Astrocyte (in vitro differentiated cells and primary cell): ENCODE measurements at regions not wholly inside any gene's neighbourhood (a gene's known extent, or its start where the extent isn't known, plus 50 kb on each side); places are given as distances from the start of the nearest gene placed in this dataset.

Experiments
- DNase-seq: peaks from one replicate; pipeline ENCODE4 v3.0.0-alpha.2; 2010; ENCODE audit warnings: low read depth
- FAIRE-seq: peaks from 2 replicates; lab custom pipeline; 2011; peaks lifted over from hg19 to GRCh38; lab: Jason Lieb, UNC
- H2AFZ ChIP-seq: 2 replicates; pipeline ENCODE4 v1.6.0; 2012; ENCODE audit warnings: low read depth, low read length, inconsistent platforms
- H3K27ac ChIP-seq: 2 replicates; pipeline ENCODE4 v1.5.1; 2011; ENCODE audit warnings: low read depth, low read length, inconsistent platforms
- H3K27me3 ChIP-seq: 2 replicates; pipeline ENCODE4 v1.6.0; 2011; ENCODE audit warnings: low read length, inconsistent platforms; ENCODE audit not compliant: insufficient read depth
- H3K36me3 ChIP-seq: 2 replicates; pipeline ENCODE4 v1.5.1; 2011; ENCODE audit warnings: low read length, inconsistent platforms; ENCODE audit not compliant: insufficient read depth
- H3K4me1 ChIP-seq: 2 replicates; pipeline ENCODE4 v1.5.1; 2011; ENCODE audit warnings: low read length, inconsistent platforms; ENCODE audit not compliant: insufficient read depth
- H3K4me2 ChIP-seq: 2 replicates; pipeline ENCODE4 v1.6.0; 2012; ENCODE audit warnings: low read length, inconsistent platforms
- H3K4me3 ChIP-seq: 2 replicates; pipeline ENCODE4 v1.5.1; 2011; ENCODE audit warnings: low read depth, mild to moderate bottlenecking, low read length, inconsistent platforms; ENCODE audit not compliant: insufficient read depth
- H3K79me2 ChIP-seq: 2 replicates; pipeline ENCODE4 v1.6.0; 2012; ENCODE audit warnings: mild to moderate bottlenecking, low read length, inconsistent platforms; ENCODE audit not compliant: insufficient read depth
- H3K9ac ChIP-seq: 2 replicates; pipeline ENCODE4 v1.6.0; 2012; ENCODE audit warnings: mild to moderate bottlenecking, low read length, inconsistent platforms
- H3K9me3 ChIP-seq: 2 replicates; pipeline ENCODE4 v1.5.1; 2012; ENCODE audit warnings: low read depth, mild to moderate bottlenecking, low read length, inconsistent platforms; ENCODE audit not compliant: insufficient read depth
- H4K20me1 ChIP-seq: 2 replicates; pipeline ENCODE4 v1.6.0; 2012; ENCODE audit warnings: low read length, inconsistent platforms; ENCODE audit not compliant: insufficient read depth
- H3K27ac Mint-ChIP-seq: one replicate; pipeline ENCODE4 v1.8.0; 2021; ENCODE audit warnings: mild to moderate bottlenecking, mixed read lengths; ENCODE audit not compliant: unreplicated experiment
- H3K27me3 Mint-ChIP-seq: one replicate; pipeline ENCODE4 v1.8.0; 2021; ENCODE audit warnings: low read depth, mixed read lengths; ENCODE audit not compliant: unreplicated experiment
- H3K36me3 Mint-ChIP-seq: one replicate; pipeline ENCODE4 v1.8.0; 2021; ENCODE audit warnings: low read depth, mixed read lengths; ENCODE audit not compliant: unreplicated experiment
- H3K4me1 Mint-ChIP-seq: one replicate; pipeline ENCODE4 v1.8.0; 2021; ENCODE audit warnings: low read depth, mixed read lengths; ENCODE audit not compliant: unreplicated experiment
- H3K4me3 Mint-ChIP-seq: one replicate; pipeline ENCODE4 v1.8.0; 2021; ENCODE audit warnings: mild to moderate bottlenecking, moderate library complexity, mixed read lengths; ENCODE audit not compliant: unreplicated experiment
- H3K9me3 Mint-ChIP-seq: one replicate; pipeline ENCODE4 v1.8.0; 2021; ENCODE audit warnings: mild to moderate bottlenecking, mixed read lengths; ENCODE audit not compliant: unreplicated experiment
- CTCF ChIP-seq: IDR thresholded peaks from 2 replicates; pipeline ENCODE4 v1.5.1; 2011; ENCODE audit warnings: low read depth, mild to moderate bottlenecking, inconsistent platforms, low read length, moderate library complexity; ENCODE audit not compliant: insufficient read depth
- EZH2 ChIP-seq: IDR thresholded peaks from 2 replicates; pipeline ENCODE4 v1.6.1; 2012; ENCODE audit warnings: mild to moderate bottlenecking, low read length, inconsistent platforms; ENCODE audit not compliant: insufficient read depth

GRCh38 chr10:129343141-129343540, 123.9 kb upstream of the MGMT start:
- no peaks in the 10 kb centered on the region for H3K36me3 Mint-ChIP-seq
- H3K4me3 ChIP-seq, result no peak overlapping the region
- H3K27me3 Mint-ChIP-seq, result peaks cover 22% of the 10 kb centered on the region
- FAIRE-seq (no peak), DNase-seq (no peak)
- H3K9me3 Mint-ChIP-seq, result no peaks in the 10 kb centered on the region
- TF ChIP-seq CTCF, result no peak
- no peak for TF ChIP-seq EZH2
- H3K79me2 ChIP-seq, result no peaks in the 10 kb centered on the region
- H3K4me3 Mint-ChIP-seq, result no peak overlapping the region
- H3K9ac ChIP-seq, result no peak overlapping the region
- peaks cover 3% of the 10 kb centered on the region for H3K9me3 ChIP-seq
- no peak overlapping the region for H3K27ac Mint-ChIP-seq
- no peak overlapping the region for H3K4me2 ChIP-seq
- no peaks in the 10 kb centered on the region for H3K4me1 Mint-ChIP-seq
- no peak overlapping the region for H2AFZ ChIP-seq
- no peaks in the 10 kb centered on the region for H3K4me1 ChIP-seq
- no peaks in the 10 kb centered on the region for H3K36me3 ChIP-seq
- no peaks in the 10 kb centered on the region for H3K27me3 ChIP-seq
- H3K27ac ChIP-seq, result no peak overlapping the region
- H4K20me1 ChIP-seq, result no peaks in the 10 kb centered on the region

GRCh38 chr10:129344103-129344502, 122.9 kb upstream of the MGMT start:
- Histone ChIP-seq H3K4me2 (no peak overlapping the region), H3K27me3 (no peaks in the 10 kb centered on the region), H3K79me2 (no peaks in the 10 kb centered on the region), H3K4me1 (no peaks in the 10 kb centered on the region), H2AFZ (no peak overlapping the region), H3K4me3 (no peak overlapping the region), H4K20me1 (no peaks in the 10 kb centered on the region), H3K27ac (no peak overlapping the region), H3K36me3 (no peaks in the 10 kb centered on the region), H3K9ac (no peak overlapping the region), H3K9me3 (peaks cover 6% of the 10 kb centered on the region)
- peaks cover 25% of the 10 kb centered on the region for H3K27me3 Mint-ChIP-seq
- no peak overlapping the region for H3K27ac Mint-ChIP-seq
- H3K9me3 Mint-ChIP-seq, result no peaks in the 10 kb centered on the region
- no peaks in the 10 kb centered on the region for H3K4me1 Mint-ChIP-seq
- no peaks in the 10 kb centered on the region for H3K36me3 Mint-ChIP-seq
- DNase-seq, result no peak
- H3K4me3 Mint-ChIP-seq, result no peak overlapping the region
- TF ChIP-seq CTCF (no peak), EZH2 (no peak)
- no peak for FAIRE-seq

- FAIRE-seq (no peak), DNase-seq (no peak)
- H3K27ac ChIP-seq, result no peak overlapping the region
- TF ChIP-seq CTCF (no peak), EZH2 (no peak)
- H3K27me3 ChIP-seq, result no peaks in the 10 kb centered on the region
- H3K4me3 ChIP-seq, result no peak overlapping the region
- Mint-ChIP-seq H3K36me3 (no peaks in the 10 kb centered on the region), H3K27ac (no peak overlapping the region), H3K4me1 (no peaks in the 10 kb centered on the region), H3K4me3 (no peak overlapping the region), H3K9me3 (no peaks in the 10 kb centered on the region), H3K27me3 (peaks cover 26% of the 10 kb centered on the region)
- H4K20me1 ChIP-seq, result no peaks in the 10 kb centered on the region
- H3K79me2 ChIP-seq, result no peaks in the 10 kb centered on the region
- H3K4me2 ChIP-seq, result no peak overlapping the region
- H2AFZ ChIP-seq, result no peak overlapping the region
- H3K9me3 ChIP-seq, result peaks cover 6% of the 10 kb centered on the region
- no peaks in the 10 kb centered on the region for H3K36me3 ChIP-seq
- no peak overlapping the region for H3K9ac ChIP-seq
- no peaks in the 10 kb centered on the region for H3K4me1 ChIP-seq
Measured at GRCh38 chr10:129344731-129345355, 122.2 kb upstream of the MGMT start.
